Thyroid gland (tissue), 4 donors: ENCODE measurements at regions not wholly inside any gene's neighbourhood (a gene's known extent, or its start where the extent isn't known, plus 50 kb on each side); places are given as distances from the start of the nearest gene placed in this dataset.

ENCODE experiments used
- POLR2A ChIP-seq, 2 donors: fragments of 450-650 bp; IDR thresholded peaks; one replicate each; pipeline ENCODE4 v1.6.1; 2017; ENCODE audit warnings: antibody characterized with exemption in 2 of 2, mild to moderate bottlenecking in 2 of 2, moderate library complexity in 1 of 2
- TF ChIP-seq, protein P1 (sequence below), 6 experiments: fragments of 200-600 bp in 3 of 6; fragments of 450-650 bp in 3 of 6; sonication (generic) in 3 of 6; IDR thresholded peaks; one replicate each; pipeline ENCODE4 v1.5.1; 2016 to 2019; ENCODE audit warnings: antibody characterized with exemption in 6 of 6, mild to moderate bottlenecking in 2 of 6, inconsistent platforms in 1 of 6, moderate library complexity in 1 of 6

DNA sequence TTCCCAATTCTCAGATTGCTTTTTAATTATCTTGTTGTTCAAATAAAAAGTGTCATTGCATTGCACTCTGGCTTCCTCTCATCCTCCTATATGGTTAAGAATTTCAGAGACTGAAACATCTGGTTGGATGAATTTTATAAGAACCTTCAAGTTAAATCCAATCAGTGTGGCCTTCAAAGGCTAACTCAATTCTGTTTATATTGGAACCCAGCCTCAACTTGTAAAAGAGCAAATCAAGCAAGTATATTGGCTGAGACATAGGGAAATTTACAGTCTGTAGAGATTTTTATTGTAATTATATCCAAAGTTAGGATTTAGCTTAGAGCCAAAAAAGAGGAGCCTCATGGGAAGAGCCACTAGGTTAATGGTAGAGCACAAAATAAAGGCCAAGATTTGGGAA is 159.9 kb upstream of the FER start:
- TF ChIP-seq, protein P1, sequence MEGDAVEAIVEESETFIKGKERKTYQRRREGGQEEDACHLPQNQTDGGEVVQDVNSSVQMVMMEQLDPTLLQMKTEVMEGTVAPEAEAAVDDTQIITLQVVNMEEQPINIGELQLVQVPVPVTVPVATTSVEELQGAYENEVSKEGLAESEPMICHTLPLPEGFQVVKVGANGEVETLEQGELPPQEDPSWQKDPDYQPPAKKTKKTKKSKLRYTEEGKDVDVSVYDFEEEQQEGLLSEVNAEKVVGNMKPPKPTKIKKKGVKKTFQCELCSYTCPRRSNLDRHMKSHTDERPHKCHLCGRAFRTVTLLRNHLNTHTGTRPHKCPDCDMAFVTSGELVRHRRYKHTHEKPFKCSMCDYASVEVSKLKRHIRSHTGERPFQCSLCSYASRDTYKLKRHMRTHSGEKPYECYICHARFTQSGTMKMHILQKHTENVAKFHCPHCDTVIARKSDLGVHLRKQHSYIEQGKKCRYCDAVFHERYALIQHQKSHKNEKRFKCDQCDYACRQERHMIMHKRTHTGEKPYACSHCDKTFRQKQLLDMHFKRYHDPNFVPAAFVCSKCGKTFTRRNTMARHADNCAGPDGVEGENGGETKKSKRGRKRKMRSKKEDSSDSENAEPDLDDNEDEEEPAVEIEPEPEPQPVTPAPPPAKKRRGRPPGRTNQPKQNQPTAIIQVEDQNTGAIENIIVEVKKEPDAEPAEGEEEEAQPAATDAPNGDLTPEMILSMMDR (IDR thresholded peaks at IDR 0.05): no peak
- TF ChIP-seq POLR2A (IDR thresholded peaks at IDR 0.05): no peak
